ENCODE measurements at regions not wholly inside any gene's neighbourhood (a gene's known extent, or its start where the extent isn't known, plus 50 kb on each side); places are given as distances from the start of the nearest gene placed in this dataset.

DNA sequence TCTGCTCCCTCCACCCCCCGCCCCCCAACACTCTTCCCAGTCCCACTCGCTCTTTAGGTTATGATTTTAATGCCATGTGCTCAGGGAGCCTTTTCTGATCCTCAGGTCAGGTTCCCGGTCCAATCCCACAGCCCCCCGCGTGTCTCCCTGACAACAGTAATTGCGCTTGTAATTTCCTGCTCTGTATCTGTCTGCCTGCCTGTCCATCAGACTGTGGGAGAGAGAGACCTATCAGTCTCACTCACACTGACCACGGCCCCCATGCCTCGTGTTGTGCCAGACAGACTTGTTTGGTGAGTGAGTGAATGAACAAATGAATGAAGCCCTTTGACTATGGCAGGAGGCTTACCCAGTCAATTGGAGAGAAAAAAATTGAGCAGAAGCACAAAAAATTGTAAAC is 50.8 kb upstream of the ECE1 start:
- ATAC-seq (replicated peaks), result no peak
- H3K4me1 Mint-ChIP-seq, result peaks cover 37% of the 10 kb centered on the region
- H3K27ac Mint-ChIP-seq, result no peak overlapping the region
- H3K36me3 Mint-ChIP-seq (ENCODE audit: low read depth), result peaks cover 83% of the 10 kb centered on the region
- no peak overlapping the region for H3K4me3 Mint-ChIP-seq
- no peaks in the 10 kb centered on the region for H3K9me3 Mint-ChIP-seq
- H3K27me3 Mint-ChIP-seq, result no peaks in the 10 kb centered on the region

DNA sequence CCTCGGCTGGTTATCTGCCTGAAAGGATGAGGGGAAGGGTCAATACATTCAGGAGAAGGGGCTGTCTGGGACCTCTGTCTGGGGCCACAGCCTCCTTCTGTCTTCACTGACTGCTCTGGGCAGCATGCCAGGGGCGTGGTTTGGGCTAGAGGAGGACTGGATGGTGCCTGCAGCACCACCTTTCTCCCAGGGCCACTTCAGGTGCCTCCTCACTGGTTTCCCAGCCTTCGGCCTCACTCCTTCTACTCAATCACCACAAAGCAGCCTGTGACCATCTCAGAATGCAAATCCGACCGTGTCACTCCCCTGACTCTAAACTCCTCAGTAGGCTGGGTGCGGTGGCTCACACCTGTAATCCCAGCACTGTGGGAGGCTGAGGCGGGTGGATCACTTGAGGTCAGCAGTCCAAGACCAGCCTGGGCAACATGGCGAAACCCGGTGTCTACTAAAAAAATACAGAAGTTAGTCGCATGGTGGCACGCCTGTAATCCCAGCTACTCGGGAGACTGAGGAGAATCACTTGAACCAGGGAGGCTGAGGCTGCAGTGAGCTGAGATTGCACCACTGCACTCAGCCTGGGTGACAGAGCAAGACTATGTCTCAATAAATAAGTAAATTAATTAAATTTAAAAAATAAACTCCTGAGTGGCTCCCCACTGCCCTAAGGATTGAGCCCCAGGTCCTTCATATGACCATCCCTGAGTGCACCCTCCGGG is 50.1 kb upstream of the ECE1 start:
- Mint-ChIP-seq H3K4me3 (peak overlapping the region; percentile 13), H3K4me1 (peaks cover 38% of the 10 kb centered on the region), H3K27me3 (no peaks in the 10 kb centered on the region), H3K36me3 (ENCODE audit: low read depth) (peaks cover 89% of the 10 kb centered on the region), H3K9me3 (no peaks in the 10 kb centered on the region), H3K27ac (no peak overlapping the region)
- ATAC-seq (replicated peaks), result no peak

All from activated T-helper 17 cell treated with anti-CD3 and anti-CD28 coated beads, Interleukin-2, amount 50 U/mL, for 72 hours (primary cell).